Stomach (tissue), 8 donors: ENCODE measurements at regions not wholly inside any gene's neighbourhood (a gene's known extent, or its start where the extent isn't known, plus 50 kb on each side); places are given as distances from the start of the nearest gene placed in this dataset.

ENCODE experiments used
- DNase-seq, 2 donors: peaks; one replicate each; pipeline versions ENCODE4 v3.0.0 to v3.0.0-alpha.2; 2013 to 2019
- H3K27ac ChIP-seq, 5 donors: fragments of 200-600 bp in 4 of 5; sonication (generic) in 4 of 5; one replicate each; pipeline ENCODE4 v1.5.1; 2013 to 2019; ENCODE audit warnings: mild to moderate bottlenecking in 1 of 5, moderate library complexity in 1 of 5
- H3K27me3 ChIP-seq, 3 donors: fragments of 200-600 bp; sonication (generic); one replicate each; pipeline ENCODE4 v1.5.1; 2017 to 2019; ENCODE audit warnings: mixed run types in 1 of 3
- H3K36me3 ChIP-seq, 4 donors: fragments of 200-600 bp; sonication (generic); 1 replicate in 3 of 4; 2 replicates in 1 of 4; pipeline ENCODE4 v1.5.1; 2016 to 2019
- H3K4me1 ChIP-seq, 4 donors: fragments of 200-600 bp; sonication (generic); one replicate each; pipeline ENCODE4 v1.5.1; 2016 to 2019
- H3K4me3 ChIP-seq, 4 donors: fragments of 200-600 bp; sonication (generic) in 3 of 4; one replicate each; pipeline ENCODE4 v1.5.1; 2016 to 2019; ENCODE audit warnings: mild to moderate bottlenecking in 1 of 4
- H3K9me3 ChIP-seq, 4 donors: fragments of 200-600 bp; sonication (generic); one replicate each; pipeline ENCODE4 v1.5.1; 2016 to 2019
- EP300 ChIP-seq: sonication (generic); formaldehyde crosslinking; IDR thresholded peaks from one replicate; pipeline ENCODE4 v1.6.1; 2017; ENCODE audit warnings: antibody characterized with exemption
- POLR2A ChIP-seq, 4 donors: fragments of 450-650 bp; IDR thresholded peaks; one replicate each; pipeline ENCODE4 v1.6.1; 2016; ENCODE audit warnings: antibody characterized with exemption in 4 of 4, control low read depth in 2 of 4, mild to moderate bottlenecking in 1 of 4, moderate library complexity in 1 of 4
- POLR2AphosphoS5 ChIP-seq, 3 donors: sonication (generic); formaldehyde crosslinking; IDR thresholded peaks; one replicate each; pipeline ENCODE4 v1.6.1; 2016; ENCODE audit warnings: antibody characterized with exemption in 3 of 3
- WGBS, 5 donors: extraction: QIAGEN DNeasy Blood & Tissue Kit in 3 of 5; methylation state at CpG; one replicate each; pipeline versions ENCODE4 v1.1.5 to v1.1.7; 2013 to 2018; 5-methylcytosine and 5-hydroxymethylcytosine counted together
- intact Hi-C: fragments of 100-400 bp; cut with DNase I; formaldehyde crosslinking; loops from one replicate; pipeline ENCODE4 v1.15.1; 2023; ENCODE audit warnings: low total_unique reads
- TF ChIP-seq, protein P1 (sequence below), 7 experiments: fragments of 450-650 bp in 4 of 7; fragments of 200-600 bp in 3 of 7; sonication (generic) in 3 of 7; IDR thresholded peaks; one replicate each; pipeline ENCODE4 v1.5.1; 2016 to 2019; ENCODE audit warnings: antibody characterized with exemption in 7 of 7, control low read depth in 2 of 7, mild to moderate bottlenecking in 1 of 7
- donor health status: healthy with polysubstance abuse.
- donor health status: Bipolar disorder and iron deficiency.
- donor health status: healthy.

DNA sequence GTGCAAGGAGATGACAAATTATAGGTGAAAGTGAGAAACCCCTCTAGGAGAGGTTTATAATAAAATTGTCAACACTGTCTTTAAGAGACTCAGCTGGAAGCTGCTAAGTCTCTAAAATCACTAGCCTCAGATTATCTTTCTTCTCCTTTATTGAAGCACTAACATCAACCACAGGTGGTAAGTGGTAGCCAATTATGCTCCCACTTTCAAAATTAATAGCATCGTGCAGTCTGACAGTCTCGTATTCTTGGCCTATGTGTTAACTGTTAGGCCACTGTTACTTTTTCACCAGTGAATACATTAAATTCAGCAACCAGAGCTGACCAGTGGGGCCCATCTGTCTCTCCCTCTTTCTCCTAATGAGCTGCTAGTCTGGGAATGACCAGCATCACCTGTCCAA, 674.1 kb downstream of the RAPGEF2 start:
- TF ChIP-seq POLR2AphosphoS5 (IDR thresholded peaks at IDR 0.05): no peak
- TF ChIP-seq, protein P1, sequence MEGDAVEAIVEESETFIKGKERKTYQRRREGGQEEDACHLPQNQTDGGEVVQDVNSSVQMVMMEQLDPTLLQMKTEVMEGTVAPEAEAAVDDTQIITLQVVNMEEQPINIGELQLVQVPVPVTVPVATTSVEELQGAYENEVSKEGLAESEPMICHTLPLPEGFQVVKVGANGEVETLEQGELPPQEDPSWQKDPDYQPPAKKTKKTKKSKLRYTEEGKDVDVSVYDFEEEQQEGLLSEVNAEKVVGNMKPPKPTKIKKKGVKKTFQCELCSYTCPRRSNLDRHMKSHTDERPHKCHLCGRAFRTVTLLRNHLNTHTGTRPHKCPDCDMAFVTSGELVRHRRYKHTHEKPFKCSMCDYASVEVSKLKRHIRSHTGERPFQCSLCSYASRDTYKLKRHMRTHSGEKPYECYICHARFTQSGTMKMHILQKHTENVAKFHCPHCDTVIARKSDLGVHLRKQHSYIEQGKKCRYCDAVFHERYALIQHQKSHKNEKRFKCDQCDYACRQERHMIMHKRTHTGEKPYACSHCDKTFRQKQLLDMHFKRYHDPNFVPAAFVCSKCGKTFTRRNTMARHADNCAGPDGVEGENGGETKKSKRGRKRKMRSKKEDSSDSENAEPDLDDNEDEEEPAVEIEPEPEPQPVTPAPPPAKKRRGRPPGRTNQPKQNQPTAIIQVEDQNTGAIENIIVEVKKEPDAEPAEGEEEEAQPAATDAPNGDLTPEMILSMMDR (IDR thresholded peaks at IDR 0.05): no peak
- TF ChIP-seq EP300: no peak
- TF ChIP-seq POLR2A (IDR thresholded peaks at IDR 0.05): no peak
- intact Hi-C loops: no loop called here
- WGBS, 5 donors: 66 to 87% (median 83%) methylated on average over 2 of the region's 2 CpGs
- Histone ChIP-seq H3K9me3 (no peaks in the 10 kb centered on the region), H3K4me1 (peaks cover 0 to 8% (median 2%) of the 10 kb centered on the region in 4 donors), H3K36me3 (no peaks in the 10 kb centered on the region), H3K4me3 (no peak overlapping the region), H3K27me3 (no peaks in the 10 kb centered on the region), H3K27ac (no peak overlapping the region)
- no peak for DNase-seq

DNA sequence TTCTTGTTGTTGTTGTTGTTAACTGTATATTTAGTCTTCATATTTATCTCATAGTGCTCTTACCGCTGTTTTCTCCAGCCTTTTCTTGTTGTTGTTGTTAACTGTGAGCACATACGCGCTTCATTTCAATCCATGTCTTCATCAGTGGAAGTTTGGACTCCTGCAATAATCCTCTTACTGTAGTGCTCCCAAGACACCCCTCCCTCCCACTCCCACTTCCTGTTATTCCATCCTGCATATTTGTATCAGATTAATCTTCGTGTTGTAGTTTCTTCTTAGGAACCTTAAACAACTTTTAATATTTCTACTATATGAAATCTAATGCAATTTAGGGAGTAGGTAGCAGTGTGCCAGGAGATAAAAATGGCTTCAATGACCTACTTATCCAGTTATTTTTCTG, 674.8 kb downstream of the RAPGEF2 start:
- WGBS, 5 donors: 76 to 84% (median 80%) methylated on average over 4 of the region's 4 CpGs
- Histone ChIP-seq H3K4me3 (no peak overlapping the region), H3K27ac (no peak overlapping the region), H3K4me1 (peaks cover 0 to 8% (median 2%) of the 10 kb centered on the region in 4 donors), H3K9me3 (no peaks in the 10 kb centered on the region), H3K36me3 (no peaks in the 10 kb centered on the region), H3K27me3 (no peaks in the 10 kb centered on the region)
- intact Hi-C loops: no loop called here
- TF ChIP-seq, protein P1 (IDR thresholded peaks at IDR 0.05): no peak
- DNase-seq: no peak

GRCh38 chr4:159778298-159778697, 675.4 kb downstream of the RAPGEF2 start:
- no peak for DNase-seq
- Histone ChIP-seq H3K27ac (no peak overlapping the region), H3K9me3 (no peaks in the 10 kb centered on the region), H3K36me3 (no peaks in the 10 kb centered on the region), H3K4me3 (no peak overlapping the region), H3K4me1 (peaks cover 0 to 13% (median 2%) of the 10 kb centered on the region in 4 donors), H3K27me3 (no peaks in the 10 kb centered on the region)
- intact Hi-C loops: no loop called here
- TF ChIP-seq EP300: no peak
- TF ChIP-seq POLR2A (IDR thresholded peaks at IDR 0.05): no peak
- no peak for TF ChIP-seq POLR2AphosphoS5 (IDR thresholded peaks at IDR 0.05)
- TF ChIP-seq, protein P1 (IDR thresholded peaks at IDR 0.05): no peak

GRCh38 chr4:159779716-159780115, 676.8 kb downstream of the RAPGEF2 start:
- H3K4me1 ChIP-seq: peaks cover 0 to 15% (median 2%) of the 10 kb centered on the region in 4 donors
- no peaks in the 10 kb centered on the region for H3K27me3 ChIP-seq
- no peak for DNase-seq
- intact Hi-C loops: no loop called here
- WGBS, 5 donors: 32 to 62% (median 41%) methylated on average over 3 of the region's 3 CpGs
- no peaks in the 10 kb centered on the region for H3K36me3 ChIP-seq
- no peak overlapping the region for H3K4me3 ChIP-seq
- TF ChIP-seq POLR2A (IDR thresholded peaks at IDR 0.05) (no peak), EP300 (no peak), POLR2AphosphoS5 (IDR thresholded peaks at IDR 0.05) (no peak)
- TF ChIP-seq, protein P1 (IDR thresholded peaks at IDR 0.05): no peak
- H3K27ac ChIP-seq: no peak overlapping the region
- no peaks in the 10 kb centered on the region for H3K9me3 ChIP-seq
